H9 (cell line): ENCODE measurements at regions not wholly inside any gene's neighbourhood (a gene's known extent, or its start where the extent isn't known, plus 50 kb on each side); places are given as distances from the start of the nearest gene placed in this dataset.
"Not testable (repeated sequence)": the region's sequence is repeated elsewhere in the genome, so short reads cannot be mapped to it uniquely, and the experiment has no call there.

ENCODE experiments used
- DNase-seq: peaks from one replicate; pipeline ENCODE4 v3.0.0-alpha.2; 2017
- H2AFZ ChIP-seq: one replicate; pipeline ENCODE4 v1.6.1; 2013; ENCODE audit warnings: mild to moderate bottlenecking, low read length, control low read depth, moderate library complexity
- H2AK5ac ChIP-seq: 2 replicates; pipeline ENCODE4 v1.6.1; 2013; ENCODE audit warnings: low read length, control low read depth, mixed read lengths; ENCODE audit not compliant: insufficient read length
- H2BK120ac ChIP-seq: one replicate; pipeline ENCODE4 v1.6.1; 2013; ENCODE audit warnings: low read depth, mild to moderate bottlenecking, low read length, control low read depth, inconsistent platforms; ENCODE audit not compliant: poor library complexity, severe bottlenecking
- H2BK12ac ChIP-seq: 2 replicates; pipeline ENCODE4 v1.6.1; 2013; ENCODE audit warnings: low read length, control low read depth, mixed read lengths, low read depth; ENCODE audit not compliant: insufficient read length
- H2BK15ac ChIP-seq: 2 replicates; pipeline ENCODE4 v1.6.1; 2013; ENCODE audit warnings: low read depth, low read length, control low read depth
- H2BK20ac ChIP-seq: one replicate; pipeline ENCODE4 v1.6.1; 2013; ENCODE audit warnings: low read depth, mild to moderate bottlenecking, low read length, control low read depth, inconsistent platforms; ENCODE audit not compliant: poor library complexity, severe bottlenecking
- H2BK5ac ChIP-seq: 2 replicates; pipeline ENCODE4 v1.6.1; 2013; ENCODE audit warnings: low read length, control low read depth, mixed read lengths; ENCODE audit not compliant: insufficient read length
- H3K14ac ChIP-seq: 2 replicates; pipeline ENCODE4 v1.6.1; 2013; ENCODE audit warnings: low read length, control low read depth; ENCODE audit not compliant: insufficient read depth
- H3K18ac ChIP-seq: 2 replicates; pipeline ENCODE4 v1.6.1; 2013; ENCODE audit warnings: low read depth, mild to moderate bottlenecking, mixed read lengths, low read length, control low read depth; ENCODE audit not compliant: insufficient read length
- H3K23ac ChIP-seq: 2 replicates; pipeline ENCODE4 v1.6.1; 2013; ENCODE audit warnings: low read length, control low read depth, mixed read lengths, low read depth; ENCODE audit not compliant: insufficient read length
- H3K23me2 ChIP-seq: 2 replicates; pipeline ENCODE4 v1.6.1; 2013; ENCODE audit warnings: low read depth, mild to moderate bottlenecking, mixed read lengths, low read length, control low read depth; ENCODE audit not compliant: insufficient read length, poor library complexity, severe bottlenecking
- H3K27ac ChIP-seq: 2 replicates; pipeline ENCODE4 v1.5.1; 2013; ENCODE audit warnings: low read length, control low read depth, mixed read lengths, low read depth; ENCODE audit not compliant: insufficient read length
- H3K27me3 ChIP-seq: 2 replicates; pipeline ENCODE4 v1.6.1; 2013; ENCODE audit warnings: low read length, control low read depth, inconsistent platforms; ENCODE audit not compliant: insufficient read depth
- H3K4ac ChIP-seq: 2 replicates; pipeline ENCODE4 v1.6.1; 2013; ENCODE audit warnings: low read depth, mild to moderate bottlenecking, control low read depth, inconsistent platforms, low read length, moderate library complexity
- H3K4me1 ChIP-seq: 2 replicates; pipeline ENCODE4 v1.6.1; 2013; ENCODE audit warnings: low read length, control low read depth, inconsistent platforms; ENCODE audit not compliant: insufficient read depth
- H3K4me2 ChIP-seq: 2 replicates; pipeline ENCODE4 v1.6.1; 2013; ENCODE audit warnings: low read length, control low read depth, mixed read lengths; ENCODE audit not compliant: insufficient read length, insufficient read depth
- H3K56ac ChIP-seq: 2 replicates; pipeline ENCODE4 v1.6.1; 2013; ENCODE audit warnings: low read depth, mild to moderate bottlenecking, mixed read lengths, low read length, control low read depth; ENCODE audit not compliant: insufficient read length
- H3K79me1 ChIP-seq: 2 replicates; pipeline ENCODE4 v1.6.1; 2013; ENCODE audit warnings: low read depth, mild to moderate bottlenecking, moderate library complexity, low read length, control low read depth, inconsistent platforms; ENCODE audit not compliant: insufficient read depth, poor library complexity, severe bottlenecking
- H3K79me2 ChIP-seq: 2 replicates; pipeline ENCODE4 v1.6.1; 2013; ENCODE audit warnings: low read length, control low read depth, inconsistent platforms; ENCODE audit not compliant: insufficient read depth
- H3K9ac ChIP-seq: 2 replicates; pipeline ENCODE4 v1.6.1; 2013; ENCODE audit warnings: low read length, control low read depth, mixed read lengths; ENCODE audit not compliant: insufficient read length; ENCODE audit errors: extremely low read depth
- H3K9me3 ChIP-seq: one replicate; pipeline ENCODE4 v1.6.1; 2013; ENCODE audit warnings: low read depth, low read length, inconsistent platforms; ENCODE audit not compliant: control insufficient read depth
- H3T11ph ChIP-seq: one replicate; pipeline ENCODE4 v1.6.1; 2013; ENCODE audit warnings: mild to moderate bottlenecking, low read length, control low read depth, inconsistent platforms
- H4K20me1 ChIP-seq: one replicate; pipeline ENCODE4 v1.6.1; 2013; ENCODE audit not compliant: control insufficient read depth, insufficient read length, insufficient read depth
- H4K5ac ChIP-seq: 2 replicates; pipeline ENCODE4 v1.6.1; 2013; ENCODE audit warnings: low read depth, mild to moderate bottlenecking, mixed read lengths, low read length, control low read depth; ENCODE audit not compliant: insufficient read length
- H4K8ac ChIP-seq: replicated peaks from 2 replicates; pipeline ENCODE4 v1.6.1; 2013; ENCODE audit warnings: low read length, control low read depth, mixed read lengths, low read depth; ENCODE audit not compliant: insufficient read length
- H4K91ac ChIP-seq: 2 replicates; pipeline ENCODE4 v1.6.1; 2013; ENCODE audit warnings: low read depth, mild to moderate bottlenecking, moderate library complexity, mixed read lengths, low read length, control low read depth; ENCODE audit not compliant: insufficient read length
- H3K27ac Mint-ChIP-seq, 3 experiments: 2 replicates in 2 of 3; 3 replicates in 1 of 3; pipeline ENCODE4 v1.8.0; 2020 to 2021; ENCODE audit warnings: mixed read lengths in 3 of 3, mild to moderate bottlenecking in 1 of 3, moderate library complexity in 1 of 3
- H3K27me3 Mint-ChIP-seq: 2 replicates; pipeline ENCODE4 v1.8.0; 2021; ENCODE audit warnings: low read depth, mild to moderate bottlenecking, moderate library complexity, mixed read lengths
- H3K36me3 Mint-ChIP-seq, 3 experiments: 2 replicates in 2 of 3; 3 replicates in 1 of 3; pipeline ENCODE4 v1.8.0; 2020 to 2021; ENCODE audit warnings: low read depth in 3 of 3, mixed read lengths in 3 of 3; ENCODE audit not compliant: insufficient read depth in 1 of 3
- H3K4me1 Mint-ChIP-seq, 2 experiments: 2 replicates each; pipeline ENCODE4 v1.8.0; 2020; ENCODE audit warnings: mixed read lengths in 2 of 2
- H3K4me3 Mint-ChIP-seq, 2 experiments: 2 replicates in 1 of 2; 3 replicates in 1 of 2; pipeline ENCODE4 v1.8.0; 2020 to 2021; ENCODE audit warnings: mild to moderate bottlenecking in 2 of 2, mixed read lengths in 2 of 2, moderate library complexity in 1 of 2
- H3K9me3 Mint-ChIP-seq, 2 experiments: 2 replicates in 1 of 2; 3 replicates in 1 of 2; pipeline ENCODE4 v1.8.0; 2020; ENCODE audit warnings: mild to moderate bottlenecking in 2 of 2, mixed read lengths in 2 of 2, moderate library complexity in 1 of 2
- WGBS: extraction: QIAGEN DNeasy Blood & Tissue Kit; methylation state at CpG from one replicate; pipeline ENCODE4 v1.1.7; 2013; ENCODE audit warnings: missing lambda C conversion rate, low lambda C conversion rate, mixed read lengths; ENCODE audit not compliant: insufficient read length; ENCODE audit errors: extremely low coverage; 5-methylcytosine and 5-hydroxymethylcytosine counted together
- TF ChIP-seq, protein P1 (sequence below): fragments of 200-600 bp; sonication (generic); conservative IDR thresholded peaks from 3 replicates; pipeline ENCODE4 v1.8.0; 2021; ENCODE audit warnings: antibody characterized with exemption, mild to moderate bottlenecking

DNA sequence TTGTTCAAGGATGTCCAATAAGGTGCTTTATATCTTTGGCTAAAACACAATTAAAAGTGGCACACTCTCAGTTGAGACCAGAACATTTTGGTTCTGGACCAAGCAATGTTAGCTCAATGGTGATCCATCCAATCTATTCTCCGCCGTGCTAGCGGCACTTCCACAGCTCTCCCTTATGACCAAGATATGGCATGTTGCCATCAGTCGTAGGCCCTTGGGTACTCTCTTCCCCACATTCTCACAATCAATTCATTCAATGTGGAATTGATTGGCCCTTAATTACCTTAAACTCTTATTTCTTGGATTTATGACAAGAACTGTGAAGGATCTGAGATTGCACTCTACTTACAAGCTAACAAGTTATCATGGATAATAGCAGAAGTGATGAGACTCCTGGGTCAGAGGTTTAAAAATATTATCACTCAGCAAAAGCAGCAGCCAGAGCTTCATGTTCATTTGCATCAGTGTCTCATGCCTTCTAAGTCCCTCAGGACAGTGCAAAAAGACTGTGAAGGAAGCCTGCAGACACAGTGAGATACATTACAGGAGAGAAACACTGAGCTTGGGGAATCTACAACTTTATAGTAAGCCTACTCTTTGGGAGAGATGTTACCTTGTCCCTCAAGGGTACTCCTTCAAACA, 80.0 kb upstream of the ARG1 start:
- no peak overlapping the region for H3K4me2 ChIP-seq
- no peaks in the 10 kb centered on the region for H4K20me1 ChIP-seq
- no peak overlapping the region for H2AFZ ChIP-seq
- Mint-ChIP-seq H3K27me3 (no peaks in the 10 kb centered on the region; the same call in 1 of the 2 replicates), H3K36me3 (peaks cover 0 to 5% (median 1%) of the 10 kb centered on the region in 3 experiments; a peak in 4 of 7 replicates), H3K4me3 (no peak overlapping the region), H3K4me1 (peaks cover 0 to 6% of the 10 kb centered on the region in 2 experiments; a peak in 2 of 4 replicates), H3K27ac (no peak overlapping the region), H3K9me3 (no peaks in the 10 kb centered on the region; a peak in 1 of 5 replicates)
- no peaks in the 10 kb centered on the region for H3K79me1 ChIP-seq
- no peak overlapping the region for H4K91ac ChIP-seq
- no peak overlapping the region for H4K5ac ChIP-seq
- H3K18ac ChIP-seq, result no peak overlapping the region
- DNase-seq, result no peak
- no peaks in the 10 kb centered on the region for H3K23me2 ChIP-seq
- H3K9ac ChIP-seq, result no peak overlapping the region
- H3T11ph ChIP-seq, result no peak overlapping the region
- no peak overlapping the region for H2AK5ac ChIP-seq
- H2BK120ac ChIP-seq, result no peak overlapping the region
- H3K56ac ChIP-seq, result no peak overlapping the region
- WGBS, result no CpG with 5 or more reads among the region's 4 CpGs
- no peak overlapping the region for H3K14ac ChIP-seq
- no peak overlapping the region for H3K4ac ChIP-seq
- H3K4me1 ChIP-seq, result no peaks in the 10 kb centered on the region
- H3K79me2 ChIP-seq, result no peaks in the 10 kb centered on the region
- TF ChIP-seq, protein P1, sequence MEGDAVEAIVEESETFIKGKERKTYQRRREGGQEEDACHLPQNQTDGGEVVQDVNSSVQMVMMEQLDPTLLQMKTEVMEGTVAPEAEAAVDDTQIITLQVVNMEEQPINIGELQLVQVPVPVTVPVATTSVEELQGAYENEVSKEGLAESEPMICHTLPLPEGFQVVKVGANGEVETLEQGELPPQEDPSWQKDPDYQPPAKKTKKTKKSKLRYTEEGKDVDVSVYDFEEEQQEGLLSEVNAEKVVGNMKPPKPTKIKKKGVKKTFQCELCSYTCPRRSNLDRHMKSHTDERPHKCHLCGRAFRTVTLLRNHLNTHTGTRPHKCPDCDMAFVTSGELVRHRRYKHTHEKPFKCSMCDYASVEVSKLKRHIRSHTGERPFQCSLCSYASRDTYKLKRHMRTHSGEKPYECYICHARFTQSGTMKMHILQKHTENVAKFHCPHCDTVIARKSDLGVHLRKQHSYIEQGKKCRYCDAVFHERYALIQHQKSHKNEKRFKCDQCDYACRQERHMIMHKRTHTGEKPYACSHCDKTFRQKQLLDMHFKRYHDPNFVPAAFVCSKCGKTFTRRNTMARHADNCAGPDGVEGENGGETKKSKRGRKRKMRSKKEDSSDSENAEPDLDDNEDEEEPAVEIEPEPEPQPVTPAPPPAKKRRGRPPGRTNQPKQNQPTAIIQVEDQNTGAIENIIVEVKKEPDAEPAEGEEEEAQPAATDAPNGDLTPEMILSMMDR, result no peak
- H3K23ac ChIP-seq, result no peak overlapping the region
- H4K8ac ChIP-seq, result no peak overlapping the region
- no peak overlapping the region for H2BK5ac ChIP-seq
- H3K27me3 ChIP-seq, result no peaks in the 10 kb centered on the region
- H2BK15ac ChIP-seq, result no peak overlapping the region
- no peak overlapping the region for H2BK12ac ChIP-seq
- H3K27ac ChIP-seq, result no peak overlapping the region
- no peak overlapping the region for H2BK20ac ChIP-seq
- no peaks in the 10 kb centered on the region for H3K9me3 ChIP-seq

DNA sequence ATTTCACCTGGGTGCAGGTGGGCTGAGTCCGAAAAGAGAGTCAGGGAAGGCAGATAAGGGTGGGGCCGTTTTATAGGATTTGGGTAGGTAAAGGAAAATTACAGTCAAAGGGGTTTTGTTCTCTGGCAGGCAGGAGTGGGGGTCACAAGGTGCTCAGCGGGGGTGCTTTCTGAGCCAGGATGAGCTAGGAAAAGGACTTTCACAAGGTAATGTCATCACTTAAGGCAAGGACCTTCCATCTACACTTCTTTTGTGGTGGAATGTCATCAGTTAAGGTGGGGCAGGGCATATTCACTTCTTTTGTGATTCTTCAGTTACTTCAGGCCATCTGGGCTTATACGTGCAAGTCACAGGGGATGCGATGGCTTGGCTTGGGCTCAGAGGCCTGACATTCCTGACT, 68.6 kb upstream of the ARG1 start:
- not testable (repeated sequence) for H3K9me3 ChIP-seq, H3K79me2 ChIP-seq, H2AK5ac ChIP-seq, H4K91ac ChIP-seq, H2BK120ac ChIP-seq, H2BK15ac ChIP-seq, H4K8ac ChIP-seq, H3K4me1 ChIP-seq, H3K14ac ChIP-seq, H3T11ph ChIP-seq, H3K4ac ChIP-seq, H3K23ac ChIP-seq, H3K79me1 ChIP-seq, H3K27me3 ChIP-seq, H2BK5ac ChIP-seq, H4K5ac ChIP-seq, H3K36me3 Mint-ChIP-seq, H2BK20ac ChIP-seq, H3K4me2 ChIP-seq, H3K23me2 ChIP-seq, H3K27ac ChIP-seq, H3K9ac ChIP-seq, H3K27me3 Mint-ChIP-seq, H4K20me1 ChIP-seq, H3K9me3 Mint-ChIP-seq, H3K56ac ChIP-seq, H3K4me3 Mint-ChIP-seq, H2BK12ac ChIP-seq, H3K18ac ChIP-seq, H2AFZ ChIP-seq
- peak; percentile 56 for DNase-seq
- H3K4me1 Mint-ChIP-seq, result peaks cover 13 to 17% of the 10 kb centered on the region in 2 experiments
- peak overlapping the region; percentile 56 to 94 (median 72); a peak in 5 of 7 replicates for H3K27ac Mint-ChIP-seq
- WGBS, result no CpG with 5 or more reads among the region's 5 CpGs
